ENCODE measurements at regions not wholly inside any gene's neighbourhood (a gene's known extent, or its start where the extent isn't known, plus 50 kb on each side); places are given as distances from the start of the nearest gene placed in this dataset.

DNA sequence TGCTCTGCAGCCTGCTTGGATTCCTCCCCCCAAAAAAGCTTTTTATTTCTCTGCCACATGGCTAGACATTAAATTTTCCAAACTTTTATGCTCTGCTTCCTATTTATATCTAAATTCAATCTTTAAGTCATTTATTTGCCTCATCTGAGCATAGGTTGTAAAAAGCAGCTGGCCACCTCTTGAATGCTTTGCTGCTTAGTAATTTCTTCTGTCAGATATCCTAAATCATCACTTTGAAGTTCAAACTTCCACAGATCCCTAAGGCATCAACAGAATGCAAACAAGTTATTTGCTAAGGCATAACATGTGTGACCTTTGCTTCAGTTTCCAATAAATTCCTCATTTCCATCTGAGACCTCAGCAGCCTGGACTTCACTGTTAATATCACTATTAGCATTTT, 209.6 kb downstream of the FSCB start:
- DNase-seq (ENCODE audit: low read depth): no peak

- DNase-seq (ENCODE audit: low read depth): no peak
Measured at GRCh38 chr14:44291366-44291915, 215.6 kb downstream of the FSCB start.

DNA sequence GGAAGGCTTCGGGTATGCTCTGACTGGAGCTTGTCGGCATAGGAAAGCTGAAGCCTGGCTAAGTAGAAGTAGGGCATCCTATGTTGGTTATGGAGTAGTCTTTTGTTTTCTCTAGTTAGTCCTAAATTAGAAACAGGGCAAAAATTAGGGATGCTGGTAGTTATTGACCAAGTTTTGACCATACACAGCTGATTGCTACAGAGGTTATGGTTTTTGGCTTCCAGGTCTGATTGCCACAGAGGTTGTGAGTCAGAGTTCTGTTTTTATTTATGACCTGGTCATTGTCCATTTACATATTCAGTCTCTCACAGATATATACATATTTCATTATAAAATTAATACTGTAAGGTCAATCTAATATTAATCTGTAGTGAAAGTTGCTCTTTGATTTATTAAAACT, 219.2 kb downstream of the FSCB start:
- DNase-seq (ENCODE audit: low read depth): no peak

- DNase-seq (ENCODE audit: low read depth): no peak
Measured at GRCh38 chr14:44286201-44286600, 220.9 kb downstream of the FSCB start.

DNA sequence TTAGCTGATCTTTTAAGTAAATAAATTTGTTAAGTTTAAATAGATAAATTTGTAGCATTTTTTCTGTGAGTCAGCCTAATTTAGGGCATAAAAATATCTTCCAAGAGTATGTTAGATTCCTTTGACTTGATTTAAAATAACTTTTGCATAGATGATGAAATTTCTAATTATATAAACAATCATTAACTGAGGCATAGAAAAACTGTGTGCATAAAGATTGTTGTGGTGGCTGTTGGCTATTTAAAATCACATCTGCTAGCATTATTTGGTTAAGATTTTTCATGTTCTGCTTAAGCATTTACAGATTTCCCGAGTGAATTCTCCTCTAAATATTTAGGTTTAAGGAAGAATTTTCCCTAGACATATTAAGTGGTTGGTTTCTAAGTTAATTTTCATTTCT, 223.2 kb downstream of the FSCB start:
- no peak for DNase-seq (ENCODE audit: low read depth)

DNA sequence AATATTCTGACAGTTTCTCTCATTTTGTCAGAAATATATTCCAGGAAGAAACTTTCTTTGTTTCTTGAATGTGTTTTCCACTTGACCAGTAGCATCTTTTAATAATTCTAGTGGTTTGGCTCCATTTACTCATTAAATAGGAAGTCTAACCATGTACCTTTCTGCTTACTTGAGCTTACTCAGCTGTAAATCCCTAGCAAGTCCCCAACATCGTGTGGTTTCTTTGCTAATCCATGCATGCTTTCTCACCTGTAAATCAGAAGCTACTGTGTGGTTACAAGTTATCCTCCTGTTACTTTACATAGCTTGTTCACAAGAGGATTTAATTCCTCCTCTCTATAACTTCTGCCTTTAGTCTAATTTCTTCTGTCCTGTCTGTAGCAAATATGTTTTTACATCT, 227.7 kb downstream of the FSCB start:
- no peak for DNase-seq (ENCODE audit: low read depth)

DNA sequence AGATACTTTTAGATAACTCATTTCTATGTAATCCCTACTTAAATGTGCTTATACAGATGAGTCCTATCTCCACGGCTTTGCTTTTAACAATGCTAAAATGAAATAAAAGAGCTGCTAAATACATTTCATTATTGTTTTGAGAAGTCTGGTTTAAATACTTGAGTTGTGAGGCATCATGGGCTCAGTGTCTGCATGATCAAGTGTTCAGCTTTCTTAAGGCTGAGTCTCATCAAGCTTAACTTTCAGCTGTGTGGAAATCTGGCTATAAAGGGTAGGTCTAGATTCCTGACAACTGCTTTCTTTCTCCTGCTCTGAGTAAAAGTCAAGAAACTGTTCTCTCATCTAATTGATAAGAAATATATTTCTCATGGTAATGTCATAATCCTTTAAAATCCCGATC, 235.4 kb downstream of the FSCB start:
- DNase-seq (ENCODE audit: low read depth): no peak

DNA sequence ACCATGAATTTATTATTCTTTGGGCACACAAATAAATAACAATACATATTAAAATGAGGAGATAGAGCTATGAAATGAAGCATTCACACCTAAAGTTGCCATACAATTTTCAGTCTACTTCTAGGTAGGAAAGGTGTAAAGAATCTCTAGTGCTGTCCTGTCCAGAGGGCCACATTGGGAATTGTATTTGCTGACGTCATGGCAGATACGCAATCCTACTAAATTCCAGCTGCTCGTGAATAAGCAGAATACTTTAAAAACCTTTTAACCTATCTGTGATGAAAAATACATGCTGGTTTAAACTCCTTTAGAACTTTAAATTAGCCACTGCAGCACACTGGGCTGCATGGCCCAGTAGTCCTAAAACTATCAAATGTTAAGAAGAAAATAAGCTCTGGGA, 236.1 kb downstream of the FSCB start:
- no peak for DNase-seq (ENCODE audit: low read depth)

DNA sequence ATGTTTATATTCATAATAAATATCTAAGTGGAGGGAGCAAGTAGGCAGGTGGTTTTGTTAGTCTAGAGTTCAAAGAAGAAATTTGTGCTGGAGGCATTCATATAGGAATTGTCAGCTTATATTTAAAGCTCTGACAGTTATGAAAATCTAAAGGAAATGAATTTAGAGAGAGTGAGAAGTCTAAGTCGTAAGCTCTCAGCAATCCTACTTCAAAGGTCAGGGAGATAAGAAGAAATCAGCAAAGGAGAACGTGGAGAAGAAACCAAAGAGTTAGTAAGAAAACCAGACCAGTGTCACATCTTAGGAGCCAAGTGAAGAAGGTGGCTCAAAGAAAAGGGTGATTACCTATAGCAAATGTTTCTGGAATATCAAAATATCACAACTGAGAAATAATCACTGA, 241.8 kb downstream of the FSCB start:
- no peak for DNase-seq (ENCODE audit: low read depth)

- no peak for DNase-seq (ENCODE audit: low read depth)
Measured at GRCh38 chr14:44215660-44216059, 291.4 kb downstream of the FSCB start.

GRCh38 chr14:44211718-44212117, 295.4 kb downstream of the FSCB start:
- no peak for DNase-seq (ENCODE audit: low read depth)

GRCh38 chr14:44204061-44204835, 302.8 kb downstream of the FSCB start:
- peak; percentile 2 for DNase-seq (ENCODE audit: low read depth)

DNA sequence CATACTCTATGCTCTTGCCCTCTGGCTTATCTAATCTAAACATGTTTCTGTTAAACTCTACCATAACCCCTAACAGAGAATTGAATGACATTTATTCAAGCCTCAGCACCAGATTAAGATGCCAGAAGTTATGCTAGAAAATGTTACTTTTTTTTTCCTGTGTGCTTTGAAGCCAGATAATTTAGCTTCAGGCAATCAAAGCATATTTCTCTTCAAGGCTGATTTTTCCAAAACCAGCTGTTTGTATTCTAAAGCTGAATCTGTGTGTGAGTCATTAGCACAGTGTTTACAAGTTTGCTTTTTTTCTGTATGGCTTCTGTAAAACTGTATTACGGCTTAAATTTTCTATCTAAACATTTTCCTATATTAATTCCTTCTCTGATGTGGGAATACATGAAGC, 326.1 kb downstream of the FSCB start:
- peak; percentile 5 for DNase-seq (ENCODE audit: low read depth)

DNA sequence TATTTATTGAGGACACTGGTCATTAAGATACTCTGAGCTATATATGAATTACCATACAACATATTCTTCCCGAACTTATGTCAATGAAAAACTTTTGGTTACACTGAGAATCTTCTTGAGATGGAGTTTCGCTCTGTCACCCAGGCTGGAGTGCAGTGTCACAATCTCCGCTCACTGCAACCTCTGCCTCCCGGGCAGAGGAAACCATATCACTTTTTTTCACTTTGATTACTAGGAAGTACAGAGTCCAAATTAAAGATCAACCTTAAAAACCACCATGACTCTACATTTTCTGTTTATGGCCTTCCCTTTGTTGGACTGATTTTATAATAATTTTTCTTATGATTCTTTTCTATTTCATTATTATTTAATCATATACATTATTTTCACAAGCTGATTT, 336.5 kb downstream of the FSCB start:
- DNase-seq (ENCODE audit: low read depth): no peak

DNA sequence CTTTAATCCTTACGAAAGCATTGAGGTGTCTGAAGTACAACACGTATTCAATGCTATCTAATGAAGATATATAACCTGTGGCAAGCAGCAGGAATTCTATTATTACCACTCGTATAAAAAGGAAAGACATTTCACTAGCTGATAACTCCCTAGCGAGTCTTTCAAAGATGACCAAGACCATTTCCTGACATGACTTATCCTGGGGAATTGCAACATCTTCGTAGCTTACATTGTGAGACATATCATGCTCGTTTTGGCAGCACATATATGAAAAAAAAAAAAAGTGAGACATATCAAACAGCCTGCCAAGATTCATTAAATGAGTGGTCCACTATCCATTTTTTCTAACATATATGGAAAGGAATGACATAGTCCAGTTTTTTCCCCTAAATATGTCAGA, 337.0 kb downstream of the FSCB start:
- DNase-seq (ENCODE audit: low read depth): peak; percentile 49

GRCh38 chr14:44168566-44168965, 338.5 kb downstream of the FSCB start:
- no peak for DNase-seq (ENCODE audit: low read depth)

DNA sequence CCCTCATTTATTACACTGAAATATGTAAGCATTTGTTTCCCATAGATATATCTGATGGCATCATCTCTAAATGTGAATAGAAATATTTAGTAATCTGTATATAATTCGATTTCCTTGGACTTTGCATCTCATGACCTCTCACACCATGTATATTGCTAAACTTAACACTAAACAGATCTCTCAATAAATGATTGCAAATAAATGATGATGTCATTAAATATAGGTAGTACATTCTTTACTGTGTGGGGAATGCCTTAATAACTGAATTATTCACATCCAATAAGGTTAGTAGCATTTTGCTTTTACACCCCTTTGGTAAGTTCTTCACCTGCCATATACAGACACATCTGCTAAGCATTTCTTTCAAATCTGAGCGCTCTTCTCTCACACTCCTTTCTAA, 340.5 kb downstream of the FSCB start:
- DNase-seq (ENCODE audit: low read depth): no peak

DNA sequence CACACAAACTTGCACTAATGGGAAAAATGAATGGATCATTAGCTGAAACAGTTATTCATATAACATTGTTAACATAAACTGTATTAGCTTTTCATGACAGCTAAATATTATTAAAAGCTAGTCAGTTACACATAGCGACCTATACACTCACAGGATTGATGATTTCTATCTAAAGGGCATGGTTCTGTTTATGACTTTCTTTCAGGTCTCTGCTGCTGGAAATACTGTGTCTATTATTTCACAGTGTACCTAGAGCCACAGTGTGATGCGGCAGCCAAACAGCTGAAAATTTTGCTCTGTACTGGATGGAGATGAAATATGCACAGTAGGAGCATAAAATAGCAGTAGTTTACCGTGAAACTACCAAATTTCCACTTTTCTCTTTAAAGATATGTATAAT, 341.1 kb downstream of the FSCB start:
- no peak for DNase-seq (ENCODE audit: low read depth)

DNA sequence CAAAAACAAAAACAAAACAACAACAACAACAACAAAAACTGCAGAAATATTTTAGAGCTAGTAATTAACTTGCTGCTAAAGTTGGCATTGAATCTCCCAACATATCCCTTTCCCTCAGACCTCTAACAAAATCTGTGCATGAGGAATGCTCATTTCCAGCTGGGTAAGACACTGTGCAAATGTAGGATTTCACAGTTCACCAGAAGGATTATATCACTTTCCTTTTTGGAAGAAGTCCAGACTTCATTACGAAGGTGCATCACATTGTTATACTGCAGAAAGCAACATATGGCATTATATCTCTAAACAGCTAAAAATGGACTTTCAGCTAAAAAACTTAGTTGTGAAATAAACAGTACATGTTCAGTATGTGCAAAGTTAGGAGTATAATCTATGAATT, 341.8 kb downstream of the FSCB start:
- no peak for DNase-seq (ENCODE audit: low read depth)

DNA sequence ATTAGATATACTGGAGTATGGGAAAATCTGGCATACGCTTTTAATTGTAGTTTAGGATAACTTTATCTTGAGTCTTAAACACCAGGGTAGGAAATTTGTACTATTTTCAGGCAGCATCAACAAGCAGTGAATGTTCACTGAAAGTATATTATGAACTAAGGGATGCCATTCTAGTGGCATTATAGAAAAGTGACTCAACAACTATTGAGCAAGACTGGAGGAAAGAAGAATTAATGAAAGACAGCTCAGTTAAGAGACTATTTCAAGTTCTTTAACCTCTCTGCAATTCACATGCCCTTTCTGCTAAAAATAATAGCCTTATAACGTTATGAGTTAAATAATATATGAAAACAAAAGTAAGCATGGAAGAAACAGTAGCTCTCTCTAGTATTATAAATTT, 343.1 kb downstream of the FSCB start:
- DNase-seq (ENCODE audit: low read depth): peak; percentile 11

DNA sequence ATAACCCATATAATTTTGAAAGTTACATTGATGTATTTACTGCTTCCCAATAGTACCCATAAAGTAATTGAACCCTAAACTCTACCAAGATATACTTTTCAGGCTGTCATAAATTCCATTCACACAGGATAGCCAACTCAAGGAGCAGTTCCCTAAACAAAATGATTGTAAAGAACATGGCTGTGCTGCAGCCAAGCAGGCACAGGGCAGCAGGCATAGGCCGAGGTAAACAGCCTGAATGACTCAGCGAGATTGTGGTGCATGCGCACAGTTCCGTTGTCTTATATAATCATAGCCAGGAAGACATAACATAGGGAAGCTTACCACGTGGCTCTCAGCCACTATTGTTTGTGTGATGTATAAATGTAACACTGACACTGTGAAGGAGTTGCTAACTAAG, 344.9 kb downstream of the FSCB start:
- DNase-seq (ENCODE audit: low read depth): no peak

GRCh38 chr14:44154874-44155273, 352.2 kb downstream of the FSCB start:
- DNase-seq (ENCODE audit: low read depth): no peak

- DNase-seq (ENCODE audit: low read depth): no peak
Measured at GRCh38 chr14:44154446-44154845, 352.6 kb downstream of the FSCB start.

DNA sequence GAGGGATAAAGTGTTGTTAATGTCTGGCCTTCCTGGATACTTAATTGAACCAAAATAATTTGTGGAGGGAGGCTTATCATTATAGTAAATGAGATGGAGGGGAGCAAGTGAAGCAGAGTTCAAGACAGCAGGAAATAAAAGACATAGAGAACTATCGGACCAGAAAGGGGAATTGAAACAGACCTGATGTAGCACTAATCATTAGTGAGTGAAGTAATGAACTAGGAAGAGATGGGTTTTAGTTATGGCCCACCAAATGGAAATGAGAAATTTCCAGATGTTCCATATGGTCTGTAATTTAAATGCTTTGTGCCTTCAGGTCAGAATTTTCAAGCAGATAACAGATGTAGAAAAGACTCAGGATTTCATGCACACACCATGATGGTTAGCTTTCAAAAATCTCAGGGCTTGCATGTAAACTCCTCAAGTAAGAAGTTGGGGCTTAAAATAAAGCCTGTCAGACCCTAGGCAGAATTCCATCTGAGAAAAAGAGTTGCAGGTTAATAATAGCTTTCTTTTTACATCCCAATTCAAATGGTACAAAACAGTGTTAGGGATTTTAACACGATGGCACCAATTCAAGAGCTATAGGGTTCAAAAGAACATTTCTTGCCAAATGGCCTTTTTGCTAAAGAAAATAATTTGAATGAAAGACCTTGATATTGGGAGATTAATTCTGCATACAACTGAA, 355.8 kb downstream of the FSCB start:
- no peak for DNase-seq (ENCODE audit: low read depth)

Data from ELR (cell line).